ENCODE measurements at regions not wholly inside any gene's neighbourhood (a gene's known extent, or its start where the extent isn't known, plus 50 kb on each side); places are given as distances from the start of the nearest gene placed in this dataset.

- DNase-seq (ENCODE audit: low spot score): no peak
Measured at GRCh38 chrX:131778269-131779218, 234.7 kb downstream of the OR13H1 start.

DNA sequence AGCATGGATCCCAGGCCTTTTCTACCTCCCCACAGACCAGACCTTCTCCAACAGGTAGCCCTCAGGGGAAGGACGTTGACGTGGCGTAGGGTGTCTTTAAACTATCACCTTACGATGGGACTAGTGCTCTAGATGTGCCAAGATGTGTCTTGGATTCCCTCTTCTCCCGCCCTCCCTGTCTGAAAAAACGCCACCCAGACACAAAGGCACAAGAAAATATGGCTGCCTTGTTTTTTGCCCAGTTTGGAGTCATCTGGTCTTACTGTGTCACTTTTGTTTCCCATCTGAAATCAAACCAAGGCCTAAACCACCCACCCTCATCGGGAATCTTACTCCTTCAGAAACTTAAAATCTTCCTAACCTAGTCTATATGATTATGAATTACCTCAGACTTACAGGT is 235.4 kb downstream of the OR13H1 start:
- no peak for DNase-seq (ENCODE audit: low spot score)

GRCh38 chrX:131779741-131780140 is 235.9 kb downstream of the OR13H1 start:
- DNase-seq (ENCODE audit: low spot score): no peak

- no peak for DNase-seq (ENCODE audit: low spot score)
Measured at GRCh38 chrX:131782646-131783045, 238.8 kb downstream of the OR13H1 start.

DNA sequence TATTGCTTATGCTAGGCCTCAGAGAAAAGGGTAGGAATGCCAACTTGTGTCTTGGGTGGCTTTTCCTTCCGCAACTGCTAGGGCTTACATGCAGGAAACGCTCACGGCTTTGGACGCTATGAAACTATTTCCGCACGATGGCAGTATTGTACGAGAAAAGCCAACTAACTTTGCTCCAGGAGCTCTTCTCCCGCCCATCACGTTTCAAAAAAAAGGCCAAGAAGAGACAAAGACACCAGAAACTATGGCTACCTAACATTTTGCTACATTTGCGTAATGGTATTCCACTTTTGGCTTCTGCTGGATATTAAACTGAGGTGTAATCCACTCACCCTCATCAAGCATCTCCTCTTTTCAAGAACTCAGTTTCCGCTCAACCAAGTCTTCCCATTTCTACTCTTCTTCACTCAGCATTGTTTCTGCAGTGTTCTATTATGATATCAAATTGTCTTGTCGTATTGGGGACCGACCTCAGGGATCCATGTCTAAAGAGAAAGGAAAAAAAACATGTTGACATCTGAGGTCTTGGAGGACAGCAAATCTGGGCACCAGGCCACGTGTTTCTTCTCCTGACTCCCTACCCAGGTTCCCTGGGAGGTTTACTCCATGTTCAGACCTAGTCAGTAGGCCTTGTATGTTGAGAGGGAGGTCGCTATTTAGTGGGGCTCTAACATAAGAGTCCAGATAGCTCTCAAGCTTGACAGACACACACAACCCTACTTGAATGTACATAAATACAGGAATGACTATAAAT is 239.4 kb upstream of the STK26 start:
- DNase-seq (ENCODE audit: low spot score): peak; percentile 31

DNA sequence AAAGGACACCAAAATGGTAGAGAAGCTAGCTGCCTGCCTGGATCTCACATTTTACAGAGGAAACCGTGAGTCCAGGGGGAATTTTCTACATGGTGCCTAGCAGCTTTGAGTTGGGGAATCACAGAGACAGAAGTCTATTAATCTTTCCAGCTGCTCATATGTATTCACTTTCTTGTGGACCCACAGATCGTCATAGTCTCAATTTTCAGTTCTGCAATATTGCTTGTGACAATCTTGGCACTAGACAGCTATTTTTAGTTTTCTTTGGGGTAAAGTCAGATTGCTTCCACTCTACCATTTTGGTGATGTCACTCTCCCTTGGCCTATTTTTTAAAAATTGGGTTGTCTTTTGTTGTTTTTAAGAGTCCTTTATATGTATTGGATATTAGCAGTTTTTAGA is 233.4 kb upstream of the STK26 start:
- DNase-seq (ENCODE audit: low spot score): no peak

DNA sequence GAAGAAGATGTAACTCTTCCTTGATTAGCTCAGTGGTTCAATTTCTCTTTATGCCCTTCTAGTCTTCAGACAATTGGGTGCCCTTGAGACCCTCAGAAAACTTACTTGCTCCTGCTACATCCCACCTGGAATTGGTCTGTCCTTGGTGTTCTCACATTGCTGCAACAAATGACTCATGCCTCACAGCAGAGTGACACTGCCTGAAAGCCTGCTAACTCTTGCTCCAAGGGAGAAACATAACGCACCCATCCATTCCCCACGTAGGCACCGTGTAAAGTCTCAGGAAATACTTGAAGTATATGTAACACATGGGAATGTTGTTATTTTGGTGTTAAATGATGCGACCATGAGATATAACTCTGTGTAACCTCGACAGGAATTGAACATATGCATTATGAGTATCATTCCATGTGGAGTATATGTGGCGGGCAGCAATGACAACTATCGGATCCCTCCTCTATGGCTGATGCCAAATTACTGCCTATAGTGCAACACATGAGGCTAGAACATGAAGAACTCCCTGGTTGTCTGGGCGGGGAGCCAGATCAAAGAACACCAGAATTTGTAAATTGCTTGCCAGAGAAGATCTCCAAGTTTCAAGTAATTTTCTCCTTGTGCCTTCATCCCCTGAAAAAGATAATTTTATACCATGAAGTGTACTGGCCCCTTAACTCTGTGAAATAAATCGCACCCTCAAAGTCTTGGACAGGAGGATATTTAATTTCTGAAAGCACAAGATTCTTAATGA is 231.3 kb upstream of the STK26 start:
- no peak for DNase-seq (ENCODE audit: low spot score)

- DNase-seq (ENCODE audit: low spot score): peak; percentile 63
Measured at GRCh38 chrX:131792356-131792749, 230.7 kb upstream of the STK26 start.

DNA sequence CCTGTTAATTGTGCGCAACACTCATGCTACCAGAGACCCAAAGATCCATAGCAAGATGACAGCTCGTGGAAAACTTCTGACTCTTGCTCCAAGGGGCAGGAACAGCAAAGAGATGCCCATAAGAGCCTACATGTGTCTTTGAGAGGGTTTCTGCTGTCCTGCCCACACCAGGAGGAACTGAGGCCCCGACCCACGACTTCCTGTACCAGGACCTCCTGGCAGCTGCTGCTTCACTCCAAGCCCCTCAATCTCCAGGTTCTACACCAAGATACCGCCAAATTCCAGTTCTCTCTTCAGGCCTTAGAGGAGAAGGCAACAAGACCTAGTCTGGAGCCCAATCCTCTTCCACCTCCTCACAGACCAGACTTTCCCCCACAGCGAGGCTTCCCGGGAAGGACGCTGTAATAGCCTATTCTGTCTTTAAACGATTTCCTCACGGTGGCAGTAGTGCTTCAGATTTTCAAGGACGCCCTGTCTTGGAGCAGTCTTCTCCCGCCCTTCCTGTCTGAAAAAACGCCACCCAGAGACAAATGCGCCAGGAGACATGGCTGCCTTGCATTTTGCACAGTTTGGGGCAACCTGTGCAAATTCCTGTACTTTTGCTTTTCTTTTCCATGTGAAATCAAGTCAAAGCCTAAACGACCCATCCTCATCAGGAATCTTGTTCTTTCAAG is 230.2 kb upstream of the STK26 start:
- peak; percentile 76 for DNase-seq (ENCODE audit: low spot score)

DNA sequence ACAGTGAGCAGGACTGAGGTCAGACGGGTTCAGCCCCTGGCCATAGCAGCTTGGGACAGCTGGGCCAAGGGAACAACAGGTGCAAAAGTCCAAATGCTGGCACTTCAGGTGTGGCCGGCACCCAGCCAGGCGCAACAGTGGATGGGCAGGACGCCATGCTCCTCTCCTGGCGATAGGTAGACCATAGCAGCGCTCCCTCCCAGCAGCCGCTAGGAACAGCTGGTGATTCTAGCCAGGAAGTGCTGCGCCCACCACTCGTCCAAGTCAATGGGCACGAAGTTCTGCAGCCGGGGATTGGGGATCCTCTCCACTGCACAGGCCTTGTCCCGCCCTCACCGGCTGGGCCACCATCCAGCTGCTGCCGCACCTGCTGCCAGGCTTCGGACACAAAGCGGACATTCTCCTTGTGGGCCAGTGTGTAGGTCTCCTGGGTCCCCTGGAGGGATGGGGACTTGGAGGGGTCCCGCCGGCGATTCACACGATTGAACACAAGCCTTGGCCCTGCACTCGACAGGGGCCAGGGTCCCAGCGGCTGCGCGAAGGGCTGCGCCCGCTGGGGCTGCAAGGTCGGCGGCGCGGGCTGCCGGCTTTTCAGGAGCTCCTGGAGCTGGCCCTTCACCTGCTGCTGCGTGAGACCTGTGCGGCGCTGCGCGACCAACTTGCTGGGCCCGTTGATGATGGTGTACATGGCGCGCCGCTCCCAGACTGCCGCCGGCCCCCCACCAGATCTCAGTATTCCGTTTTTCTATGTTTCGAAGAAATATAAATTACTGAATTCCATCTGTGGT is 227.5 kb upstream of the STK26 start:
- DNase-seq (ENCODE audit: low spot score): no peak

GRCh38 chrX:131801066-131801465 is 222.0 kb upstream of the STK26 start:
- DNase-seq (ENCODE audit: low spot score): no peak

- DNase-seq (ENCODE audit: low spot score): no peak
Measured at GRCh38 chrX:131801911-131802310, 221.2 kb upstream of the STK26 start.

- peak; percentile 4 for DNase-seq (ENCODE audit: low spot score)
Measured at GRCh38 chrX:131802836-131803626, 220.1 kb upstream of the STK26 start.

DNA sequence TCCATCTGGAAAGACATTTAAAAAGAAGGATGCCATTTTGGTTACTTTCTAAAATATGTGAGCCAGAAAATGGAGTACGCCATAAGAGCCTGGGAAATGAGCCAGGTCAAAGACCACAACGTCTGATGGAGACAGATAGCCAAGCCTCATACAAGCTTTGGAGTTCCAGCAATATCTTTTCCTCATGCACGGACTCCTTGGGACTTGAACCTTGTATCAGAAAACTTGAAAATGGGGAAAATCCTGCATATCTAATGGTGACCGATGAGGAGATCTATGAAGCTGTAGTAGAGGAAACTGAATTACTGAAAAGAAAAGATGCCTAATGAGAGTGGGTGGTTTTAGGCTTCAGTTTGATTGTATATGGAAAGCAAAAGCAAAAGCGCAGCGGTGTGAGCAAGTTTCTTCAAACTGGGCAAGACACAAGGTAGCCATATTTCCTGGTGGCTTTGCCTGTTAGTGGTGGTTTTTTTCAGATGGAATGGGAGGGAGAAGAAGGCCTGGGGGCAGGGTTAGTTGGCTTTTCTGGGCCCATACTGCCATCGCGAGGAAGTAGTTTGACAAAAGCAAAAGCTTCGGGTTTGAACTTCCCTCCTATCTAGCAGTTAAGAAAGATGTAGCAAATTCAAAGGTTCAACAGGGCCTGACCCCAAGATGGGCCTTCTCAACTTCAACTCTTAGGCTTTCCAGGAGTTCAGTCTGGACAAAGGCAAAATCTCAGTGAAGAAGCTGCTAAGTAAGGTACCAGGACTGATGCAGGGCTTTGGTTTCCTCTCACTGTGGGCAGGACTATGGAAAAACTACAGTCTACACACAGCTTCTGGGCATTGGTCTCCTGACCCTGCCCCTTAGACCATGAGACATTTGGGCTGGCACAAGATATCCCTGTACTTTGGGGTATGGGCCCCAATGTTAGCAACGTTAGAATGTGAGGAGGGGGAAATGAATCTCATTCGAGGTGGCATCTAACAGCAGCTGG is 210.0 kb upstream of the STK26 start:
- DNase-seq (ENCODE audit: low spot score): peak; percentile 3

DNA sequence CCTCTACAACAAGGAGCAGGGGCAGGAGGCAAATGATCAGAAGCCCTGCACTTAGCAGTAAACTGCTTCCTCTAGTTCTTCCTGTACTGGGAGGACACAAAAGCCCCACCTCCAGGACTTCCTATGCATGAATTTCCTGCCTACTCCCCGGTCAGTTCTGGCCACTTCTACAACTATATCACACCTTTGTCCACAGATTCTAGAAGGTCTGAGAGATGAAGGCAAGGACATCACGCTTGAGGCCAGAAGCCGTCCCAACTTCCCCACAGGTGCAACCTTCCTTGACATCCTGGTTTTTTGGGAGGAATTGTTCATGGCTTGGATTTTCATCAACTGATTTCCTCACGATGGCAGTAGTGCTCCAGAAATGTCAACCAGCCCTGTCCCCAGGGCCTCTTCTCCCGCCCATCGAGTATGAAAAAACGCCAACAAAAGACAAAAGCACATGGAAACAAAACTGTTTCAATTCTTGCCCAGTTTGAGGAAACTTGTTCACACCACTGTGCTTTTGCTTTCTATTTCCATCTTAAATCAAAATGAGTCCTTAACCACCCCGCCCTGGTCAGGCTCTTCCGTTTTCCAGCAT is 206.5 kb upstream of the STK26 start:
- DNase-seq (ENCODE audit: low spot score): peak; percentile 14

DNA sequence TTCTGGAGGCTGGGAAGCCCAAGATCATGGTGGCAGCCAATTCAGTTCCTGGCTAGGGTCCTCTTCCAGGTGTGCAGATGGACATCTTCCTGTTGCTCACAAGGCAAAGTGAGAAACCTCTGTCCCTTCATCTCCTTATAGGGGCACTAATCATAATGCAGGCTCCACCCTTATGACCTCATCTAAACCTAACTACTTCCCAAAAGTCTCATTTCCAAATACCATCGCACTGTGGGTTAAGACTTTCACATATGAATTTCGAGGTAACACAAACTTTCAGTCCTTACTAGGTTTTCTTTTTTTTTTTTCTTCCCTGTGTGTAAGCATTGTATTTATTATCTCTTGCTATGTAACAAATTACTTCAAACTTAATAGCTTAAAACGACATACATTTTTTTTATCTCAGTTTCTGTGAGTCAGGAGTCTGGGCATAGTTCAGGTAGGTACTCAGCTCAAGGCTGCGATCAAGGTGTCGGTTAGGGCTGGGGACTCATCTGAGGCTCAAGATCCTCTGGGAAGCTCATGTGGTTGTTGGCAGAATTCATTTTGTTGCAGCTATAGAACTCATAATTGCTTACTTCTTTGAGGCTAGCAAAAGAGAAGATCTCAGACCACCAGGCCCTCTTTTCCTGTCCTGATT is 204.7 kb upstream of the STK26 start:
- no peak for DNase-seq (ENCODE audit: low spot score)

DNA sequence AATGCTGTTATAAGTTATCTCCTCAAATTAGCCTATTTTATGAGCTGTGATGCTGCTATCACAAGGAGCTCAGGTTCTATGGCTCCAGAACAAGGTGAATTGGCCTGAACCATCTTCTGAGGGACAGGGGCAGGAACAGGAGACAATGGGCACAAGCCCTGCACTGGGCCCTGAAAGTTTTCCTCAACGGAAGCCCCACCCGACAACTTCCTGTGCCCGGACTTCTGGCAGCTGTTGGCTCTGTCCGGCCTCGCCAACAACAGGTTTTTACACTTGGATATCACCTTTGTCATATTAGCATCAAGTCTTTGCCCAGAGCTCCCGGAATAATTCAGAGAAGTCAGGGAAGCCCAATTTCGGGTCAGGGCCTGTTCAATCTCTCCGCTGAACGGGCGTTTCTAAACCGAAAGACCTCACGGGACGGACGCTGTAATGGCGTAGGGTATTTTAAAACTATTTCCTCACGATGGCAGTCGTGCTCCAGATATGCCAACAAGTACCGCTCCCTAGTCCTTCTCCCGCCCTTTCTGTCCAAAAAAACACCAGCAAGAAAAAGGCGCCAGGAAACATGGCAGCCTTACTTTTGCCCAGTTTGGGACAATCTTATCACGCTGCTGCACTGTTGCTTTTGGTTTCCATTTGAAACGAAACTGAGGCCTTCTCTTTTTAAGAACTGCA is 201.0 kb upstream of the STK26 start:
- DNase-seq (ENCODE audit: low spot score): no peak

- DNase-seq (ENCODE audit: low spot score): no peak
Measured at GRCh38 chrX:131826572-131826971, 196.5 kb upstream of the STK26 start.

All from cerebellar cortex (tissue), 1 donor.